Trophoblast cell (in vitro differentiated cells and primary cell): ENCODE measurements at regions not wholly inside any gene's neighbourhood (a gene's known extent, or its start where the extent isn't known, plus 50 kb on each side); places are given as distances from the start of the nearest gene placed in this dataset.

ENCODE experiments used
- DNase-seq, 2 donors: peaks; one replicate each; pipeline ENCODE4 v3.0.0-alpha.2; 2016
- H2AFZ ChIP-seq: 2 replicates; pipeline ENCODE4 v1.6.1; 2013; ENCODE audit warnings: low read length, moderate library complexity, mild to moderate bottlenecking; ENCODE audit not compliant: insufficient read depth, poor library complexity
- H2AK5ac ChIP-seq: 2 replicates; pipeline ENCODE4 v1.6.1; 2013; ENCODE audit warnings: mild to moderate bottlenecking, low read length
- H2BK120ac ChIP-seq: 2 replicates; pipeline ENCODE4 v1.6.1; 2013; ENCODE audit warnings: low read length, mild to moderate bottlenecking, moderate library complexity; ENCODE audit not compliant: insufficient read depth, poor library complexity
- H2BK12ac ChIP-seq: 2 replicates; pipeline ENCODE4 v1.6.1; 2013; ENCODE audit warnings: mild to moderate bottlenecking, low read length, moderate library complexity
- H2BK5ac ChIP-seq: 2 replicates; pipeline ENCODE4 v1.6.1; 2013; ENCODE audit warnings: low read length, low read depth, moderate library complexity, mild to moderate bottlenecking; ENCODE audit not compliant: poor library complexity
- H3K14ac ChIP-seq: 2 replicates; pipeline ENCODE4 v1.6.1; 2013; ENCODE audit warnings: mild to moderate bottlenecking, low read length
- H3K18ac ChIP-seq: 2 replicates; pipeline ENCODE4 v1.6.1; 2013; ENCODE audit warnings: mild to moderate bottlenecking, low read length
- H3K23ac ChIP-seq: 2 replicates; pipeline ENCODE4 v1.6.1; 2013; ENCODE audit warnings: low read length
- H3K27ac ChIP-seq: 2 replicates; pipeline ENCODE4 v1.5.1; 2013; ENCODE audit warnings: low read depth, mild to moderate bottlenecking, inconsistent platforms, low read length, moderate library complexity
- H3K27me3 ChIP-seq: 2 replicates; pipeline ENCODE4 v1.6.1; 2013; ENCODE audit warnings: inconsistent platforms, mild to moderate bottlenecking, low read length, moderate library complexity; ENCODE audit not compliant: insufficient read depth
- H3K36me3 ChIP-seq, 2 experiments: 1 replicate in 1 of 2; 2 replicates in 1 of 2; pipeline ENCODE4 v1.6.1; 2013; ENCODE audit warnings: low read length in 2 of 2, mild to moderate bottlenecking in 2 of 2, moderate library complexity in 1 of 2; ENCODE audit not compliant: insufficient read depth in 2 of 2, control insufficient read depth in 1 of 2
- H3K4ac ChIP-seq: 2 replicates; pipeline ENCODE4 v1.6.1; 2013; ENCODE audit warnings: low read depth, mild to moderate bottlenecking, low read length, moderate library complexity
- H3K4me1 ChIP-seq, 2 experiments: 1 replicate in 1 of 2; 2 replicates in 1 of 2; pipeline ENCODE4 v1.6.1; 2013; ENCODE audit warnings: low read length in 2 of 2, mild to moderate bottlenecking in 2 of 2, moderate library complexity in 1 of 2; ENCODE audit not compliant: insufficient read depth in 2 of 2, control insufficient read depth in 1 of 2
- H3K4me2 ChIP-seq: 2 replicates; pipeline ENCODE4 v1.6.1; 2013; ENCODE audit warnings: inconsistent platforms, mild to moderate bottlenecking, low read length, moderate library complexity
- H3K4me3 ChIP-seq: 2 replicates; pipeline ENCODE4 v1.5.1; 2013; ENCODE audit warnings: mild to moderate bottlenecking, low read depth, low read length, inconsistent platforms
- H3K79me1 ChIP-seq: one replicate; pipeline ENCODE4 v1.6.1; 2013; ENCODE audit warnings: low read length
- H3K79me2 ChIP-seq: 2 replicates; pipeline ENCODE4 v1.6.1; 2013; ENCODE audit warnings: low read length, mild to moderate bottlenecking; ENCODE audit not compliant: control insufficient read depth, insufficient read depth, poor library complexity
- H3K9ac ChIP-seq: 2 replicates; pipeline ENCODE4 v1.6.1; 2013; ENCODE audit warnings: mild to moderate bottlenecking, low read length
- H3K9me3 ChIP-seq: 2 replicates; pipeline ENCODE4 v1.6.1; 2013; ENCODE audit warnings: low read depth, mild to moderate bottlenecking, control low read depth, inconsistent platforms, low read length; ENCODE audit not compliant: insufficient read depth
- H4K12ac ChIP-seq: 2 replicates; pipeline ENCODE4 v1.6.1; 2013; ENCODE audit warnings: low read depth, mild to moderate bottlenecking, low read length, moderate library complexity
- H4K8ac ChIP-seq: 2 replicates; pipeline ENCODE4 v1.6.1; 2013; ENCODE audit warnings: low read depth, mild to moderate bottlenecking, low read length, moderate library complexity
- H4K91ac ChIP-seq: one replicate; pipeline ENCODE4 v1.6.1; 2013; ENCODE audit warnings: low read depth, mild to moderate bottlenecking, low read length, moderate library complexity
- WGBS: extraction: QIAGEN DNeasy Blood & Tissue Kit; methylation state at CpG from one replicate; pipeline ENCODE4 v1.1.7; 2013; ENCODE audit warnings: missing lambda C conversion rate; ENCODE audit not compliant: insufficient read length, insufficient coverage; ENCODE audit errors: extremely low coverage; 5-methylcytosine and 5-hydroxymethylcytosine counted together

- Histone ChIP-seq H4K91ac (no peak overlapping the region), H3K4me2 (no peak overlapping the region)
- no CpG with 5 or more reads among the region's 4 CpGs for WGBS
Observed at GRCh38 chrX:95056901-95057300, 1382.9 kb downstream of the FAM133A start.

DNA sequence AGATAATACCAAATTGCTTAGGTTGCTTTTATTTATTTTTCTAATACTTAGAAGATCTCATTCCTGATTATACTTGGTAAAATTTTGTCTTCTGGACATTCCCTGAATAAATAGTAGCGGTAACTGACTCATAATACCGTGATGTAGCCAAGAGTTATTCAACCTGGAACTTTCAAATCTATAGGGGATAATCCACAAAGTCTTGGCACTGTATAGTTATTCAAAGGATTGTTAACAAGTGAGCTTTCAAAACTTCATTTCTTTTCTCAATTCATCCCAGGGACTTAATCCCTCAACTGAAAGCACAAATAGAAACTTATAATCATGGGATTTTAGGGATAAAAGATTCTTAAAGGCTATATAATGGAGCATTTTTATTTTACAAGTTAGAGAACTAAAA, 1383.3 kb downstream of the FAM133A start:
- no CpG with 5 or more reads among the region's 2 CpGs for WGBS
- H4K12ac ChIP-seq: no peak overlapping the region
- H2AFZ ChIP-seq: no peak overlapping the region
- H3K27ac ChIP-seq: no peak overlapping the region
- H3K79me2 ChIP-seq: no peaks in the 10 kb centered on the region
- no peak overlapping the region for H3K4me2 ChIP-seq
- no peaks in the 10 kb centered on the region for H3K27me3 ChIP-seq
- no peak overlapping the region for H2AK5ac ChIP-seq
- no peak overlapping the region for H3K14ac ChIP-seq
- H2BK5ac ChIP-seq: no peak overlapping the region
- no peaks in the 10 kb centered on the region for H3K79me1 ChIP-seq
- H4K91ac ChIP-seq: no peak overlapping the region
- no peak overlapping the region for H2BK12ac ChIP-seq
- H3K18ac ChIP-seq: no peak overlapping the region
- no peaks in the 10 kb centered on the region for H3K9me3 ChIP-seq
- no peaks in the 10 kb centered on the region for H3K36me3 ChIP-seq
- H4K8ac ChIP-seq: no peak overlapping the region
- DNase-seq: no peak
- H3K23ac ChIP-seq: no peak overlapping the region
- no peak overlapping the region for H3K4ac ChIP-seq
- H3K4me1 ChIP-seq: no peaks in the 10 kb centered on the region
- no peak overlapping the region for H3K4me3 ChIP-seq
- no peak overlapping the region for H2BK120ac ChIP-seq
- no peak overlapping the region for H3K9ac ChIP-seq

More at GRCh38 chrX:95056901-95057300, 1382.9 kb downstream of the FAM133A start:
- Histone ChIP-seq H2BK5ac (no peak overlapping the region), H3K14ac (no peak overlapping the region), H3K4me3 (no peak overlapping the region), H3K23ac (no peak overlapping the region), H3K9me3 (no peaks in the 10 kb centered on the region), H3K4ac (no peak overlapping the region), H3K4me1 (no peaks in the 10 kb centered on the region), H2BK12ac (no peak overlapping the region), H3K9ac (no peak overlapping the region), H3K18ac (no peak overlapping the region), H3K79me1 (no peaks in the 10 kb centered on the region), H3K27me3 (no peaks in the 10 kb centered on the region), H3K79me2 (no peaks in the 10 kb centered on the region), H4K8ac (no peak overlapping the region), H3K27ac (no peak overlapping the region), H3K36me3 (no peaks in the 10 kb centered on the region), H2AFZ (no peak overlapping the region), H2AK5ac (no peak overlapping the region), H2BK120ac (no peak overlapping the region), H4K12ac (no peak overlapping the region)
- no peak for DNase-seq

GRCh38 chrX:95058815-95059214, 1384.8 kb downstream of the FAM133A start:
- Histone ChIP-seq H2AFZ (no peak overlapping the region), H3K79me2 (no peaks in the 10 kb centered on the region), H4K91ac (no peak overlapping the region), H2BK120ac (no peak overlapping the region), H2BK12ac (no peak overlapping the region), H4K12ac (no peak overlapping the region), H2BK5ac (no peak overlapping the region), H3K9ac (no peak overlapping the region), H2AK5ac (no peak overlapping the region), H3K36me3 (no peaks in the 10 kb centered on the region), H3K23ac (no peak overlapping the region), H3K4ac (no peak overlapping the region), H3K4me3 (no peak overlapping the region), H3K79me1 (no peaks in the 10 kb centered on the region), H3K14ac (no peak overlapping the region), H3K4me1 (no peaks in the 10 kb centered on the region), H3K4me2 (no peak overlapping the region), H4K8ac (no peak overlapping the region), H3K18ac (no peak overlapping the region), H3K27ac (no peak overlapping the region), H3K9me3 (no peaks in the 10 kb centered on the region), H3K27me3 (no peaks in the 10 kb centered on the region)
- peak in 1 of 2 donors; percentile 74 for DNase-seq
- WGBS: no CpG with 5 or more reads among the region's 1 CpG

DNA sequence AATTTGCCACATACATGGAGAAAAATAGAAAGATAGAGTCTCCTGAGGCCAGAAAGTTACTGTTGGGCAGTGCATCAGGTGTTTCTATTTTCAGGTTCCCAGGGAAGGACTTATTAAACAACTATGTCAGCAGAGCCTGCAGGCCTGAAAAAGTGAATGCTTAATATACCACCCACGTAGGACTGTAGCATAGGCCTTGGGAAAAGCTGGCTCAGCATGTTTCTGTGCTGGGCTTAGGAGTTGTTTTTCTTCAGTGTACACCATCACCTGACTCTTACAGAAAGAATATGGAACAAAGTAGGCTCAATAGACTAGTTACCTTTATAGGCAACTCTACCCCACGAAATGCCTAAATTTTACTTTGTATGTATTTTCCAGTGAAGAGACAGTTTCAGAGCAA, 1385.9 kb downstream of the FAM133A start:
- H3K27ac ChIP-seq: no peak overlapping the region
- no peak overlapping the region for H3K23ac ChIP-seq
- no peaks in the 10 kb centered on the region for H3K79me1 ChIP-seq
- no peak overlapping the region for H2BK120ac ChIP-seq
- no peaks in the 10 kb centered on the region for H3K79me2 ChIP-seq
- no peaks in the 10 kb centered on the region for H3K36me3 ChIP-seq
- no peak overlapping the region for H4K8ac ChIP-seq
- H3K9ac ChIP-seq: no peak overlapping the region
- no peaks in the 10 kb centered on the region for H3K9me3 ChIP-seq
- DNase-seq: no peak
- no peak overlapping the region for H3K14ac ChIP-seq
- H2BK5ac ChIP-seq: no peak overlapping the region
- no CpG with 5 or more reads among the region's 2 CpGs for WGBS
- no peak overlapping the region for H2BK12ac ChIP-seq
- no peak overlapping the region for H4K12ac ChIP-seq
- no peak overlapping the region for H3K4me2 ChIP-seq
- H2AFZ ChIP-seq: no peak overlapping the region
- H3K4me3 ChIP-seq: no peak overlapping the region
- no peak overlapping the region for H2AK5ac ChIP-seq
- H3K18ac ChIP-seq: no peak overlapping the region
- no peak overlapping the region for H4K91ac ChIP-seq
- no peaks in the 10 kb centered on the region for H3K4me1 ChIP-seq
- no peaks in the 10 kb centered on the region for H3K27me3 ChIP-seq
- no peak overlapping the region for H3K4ac ChIP-seq
